ENCODE measurements at regions not wholly inside any gene's neighbourhood (a gene's known extent, or its start where the extent isn't known, plus 50 kb on each side); places are given as distances from the start of the nearest gene placed in this dataset.

- Histone ChIP-seq H3K36me3 (no peaks in the 10 kb centered on the region), H3K4me3 (no peak overlapping the region), H3K4me1 (no peaks in the 10 kb centered on the region), H3K27ac (no peak overlapping the region), H3K27me3 (no peaks in the 10 kb centered on the region), H3K9me3 (no peaks in the 10 kb centered on the region)
- no peak for TF ChIP-seq CTCF (IDR thresholded peaks at IDR 0.05)
- DNase-seq (ENCODE audit: low spot score), result no peak
Observed at GRCh38 chr16:5314377-5314776, 216.8 kb upstream of the EEF2KMT start.

- Histone ChIP-seq H3K36me3 (no peaks in the 10 kb centered on the region), H3K9me3 (no peaks in the 10 kb centered on the region), H3K4me1 (no peaks in the 10 kb centered on the region), H3K27me3 (no peaks in the 10 kb centered on the region), H3K4me3 (no peak overlapping the region), H3K27ac (no peak overlapping the region)
- no peak for DNase-seq (ENCODE audit: low spot score)
- no peak for TF ChIP-seq CTCF (IDR thresholded peaks at IDR 0.05)
Observed at GRCh38 chr16:5309946-5310611, 212.5 kb upstream of the EEF2KMT start.

- no peak for DNase-seq (ENCODE audit: low spot score)
- no peaks in the 10 kb centered on the region for H3K27me3 ChIP-seq
- H3K27ac ChIP-seq, result no peak overlapping the region
- no peaks in the 10 kb centered on the region for H3K36me3 ChIP-seq
- H3K4me1 ChIP-seq, result no peaks in the 10 kb centered on the region
- peaks cover 0 to 14% of the 10 kb centered on the region in 2 donors for H3K9me3 ChIP-seq
- TF ChIP-seq CTCF (IDR thresholded peaks at IDR 0.05), result no peak
- no peak overlapping the region for H3K4me3 ChIP-seq
Observed at GRCh38 chr16:5305023-5305422, 207.4 kb upstream of the EEF2KMT start.

- TF ChIP-seq CTCF (IDR thresholded peaks at IDR 0.05), result no peak
Observed at GRCh38 chr16:5302372-5303114, 204.9 kb upstream of the EEF2KMT start.

GRCh38 chr16:5298202-5298601 lies 200.6 kb upstream of the EEF2KMT start:
- TF ChIP-seq CTCF (IDR thresholded peaks at IDR 0.05), result no peak
- H3K9me3 ChIP-seq, result peaks cover 0 to 13% of the 10 kb centered on the region in 2 donors

More at GRCh38 chr16:5302372-5303114, 204.9 kb upstream of the EEF2KMT start:
- Histone ChIP-seq H3K9me3 (peaks cover 0 to 14% of the 10 kb centered on the region in 2 donors), H3K4me3 (no peak overlapping the region), H3K27ac (no peak overlapping the region), H3K4me1 (no peaks in the 10 kb centered on the region), H3K36me3 (no peaks in the 10 kb centered on the region), H3K27me3 (no peaks in the 10 kb centered on the region)
- no peak for DNase-seq (ENCODE audit: low spot score)

More at GRCh38 chr16:5298202-5298601, 200.6 kb upstream of the EEF2KMT start:
- Histone ChIP-seq H3K36me3 (no peaks in the 10 kb centered on the region), H3K4me3 (no peak overlapping the region), H3K27ac (no peak overlapping the region), H3K4me1 (no peaks in the 10 kb centered on the region), H3K27me3 (no peaks in the 10 kb centered on the region)
- DNase-seq (ENCODE audit: low spot score), result no peak

All from right atrium auricular region (tissue), 2 donors.